K562 (cell line): ENCODE measurements at regions not wholly inside any gene's neighbourhood (a gene's known extent, or its start where the extent isn't known, plus 50 kb on each side); places are given as distances from the start of the nearest gene placed in this dataset.

Source experiments
- ATAC-seq: fragments of 200-7000 bp; cut with Tn5 transposase; 3 replicates; pipeline ENCODE4 v1.9.1; 2020; ENCODE audit warnings: moderate library complexity
- BruUV-seq: library from RNA; stranded (reverse); fragments of 400-500 nt; replicated peaks from 2 replicates; lab custom pipeline; 2021; lab: Mats Ljungman, UMichigan
- CTCF ChIA-PET: fragments of 300-600 bp; formaldehyde crosslinking; extraction: SDS; loops from one replicate; lab custom pipeline; 2021; ENCODE audit warnings: low intra/inter-chr PET ratio; lab: Yijun Ruan, JAX
- POLR2A ChIA-PET: fragments of 300-600, 350-650 bp; sonication (Branson Sonifier 250); formaldehyde crosslinking; extraction: SDS; loops from one replicate; lab custom pipeline; 2021; ENCODE audit warnings: antibody characterized with exemption, inconsistent platforms; lab: Yijun Ruan, JAX
- DNase-seq, 4 experiments: peaks; one replicate each; pipeline versions ENCODE4 v3.0.0 to v3.0.0-alpha.2; 2011 to 2018; ENCODE audit warnings: low spot score in 3 of 4, mixed read lengths in 3 of 4; ENCODE audit errors: extremely low read depth in 1 of 4
- FAIRE-seq: peaks from 2 replicates; lab custom pipeline; 2011; peaks lifted over from hg19 to GRCh38; lab: Jason Lieb, UNC
- H2AFZ ChIP-seq: 2 replicates; pipeline ENCODE4 v1.6.0; 2011; ENCODE audit warnings: low read depth, low read length, control low read depth, inconsistent platforms
- H3K27ac ChIP-seq: fragments of 200-600 bp; 3 replicates; pipeline ENCODE4 v1.8.0; 2011; ENCODE audit warnings: low read depth, mild to moderate bottlenecking, control low read depth, inconsistent platforms, low read length, moderate library complexity, mixed read lengths; ENCODE audit errors: extremely low read depth
- H3K27me3 ChIP-seq, 2 experiments: fragments of 300-600 bp in 1 of 2; 2 replicates in 1 of 2; 3 replicates in 1 of 2; pipeline versions ENCODE4 v1.6.0 to v1.8.0; 2011; ENCODE audit warnings: inconsistent platforms in 2 of 2, low read length in 2 of 2, mild to moderate bottlenecking in 1 of 2, mixed read lengths in 1 of 2, moderate library complexity in 1 of 2; ENCODE audit not compliant: control insufficient read depth in 2 of 2, insufficient read depth in 2 of 2
- H3K36me3 ChIP-seq: fragments of 300-600 bp; 3 replicates; pipeline ENCODE4 v1.8.0; 2011; ENCODE audit warnings: mild to moderate bottlenecking, low read length, inconsistent platforms; ENCODE audit not compliant: control insufficient read depth, insufficient read depth
- H3K4me1 ChIP-seq, 2 experiments: fragments of 200-600 bp in 1 of 2; replicated peaks in 1 of 2; 2 replicates in 1 of 2; 3 replicates in 1 of 2; pipeline versions ENCODE4 v1.5.1 to v1.8.0; 2011; ENCODE audit warnings: inconsistent platforms in 2 of 2, low read length in 2 of 2, mild to moderate bottlenecking in 1 of 2, mixed read lengths in 1 of 2, moderate library complexity in 1 of 2; ENCODE audit not compliant: control insufficient read depth in 2 of 2, insufficient read depth in 2 of 2
- H3K4me2 ChIP-seq: 2 replicates; pipeline ENCODE4 v1.6.1; 2011; ENCODE audit warnings: low read length, control low read depth, inconsistent platforms, mixed read lengths; ENCODE audit not compliant: insufficient read depth
- H3K4me3 ChIP-seq: fragments of 200-600 bp; sonication (generic), shearing (Covaris generic); 2 replicates; pipeline ENCODE4 v1.5.1; 2016; ENCODE audit warnings: control low read depth, inconsistent platforms
- H3K79me2 ChIP-seq: fragments of 200-600 bp; 3 replicates; pipeline ENCODE4 v1.8.0; 2011; ENCODE audit warnings: low read length, inconsistent platforms; ENCODE audit not compliant: control insufficient read depth, insufficient read depth
- H3K9ac ChIP-seq, 2 experiments: 2 replicates each; pipeline versions ENCODE4 v1.6.0 to v1.6.1; 2011; ENCODE audit warnings: low read depth in 2 of 2, low read length in 2 of 2, control low read depth in 1 of 2, inconsistent platforms in 1 of 2, mild to moderate bottlenecking in 1 of 2, mixed read lengths in 1 of 2; ENCODE audit not compliant: insufficient read depth in 1 of 2
- H3K9me1 ChIP-seq: one replicate; pipeline ENCODE4 v1.6.0; 2011; ENCODE audit warnings: inconsistent platforms, mild to moderate bottlenecking, low read length, moderate library complexity; ENCODE audit not compliant: control insufficient read depth, insufficient read depth
- H3K9me3 ChIP-seq: replicated peaks from 2 replicates; pipeline ENCODE4 v1.5.1; 2011; ENCODE audit warnings: low read depth, low read length, inconsistent platforms; ENCODE audit not compliant: control insufficient read depth, insufficient read depth
- H4K20me1 ChIP-seq: replicated peaks from 2 replicates; pipeline ENCODE4 v1.6.1; 2011; ENCODE audit warnings: low read length, inconsistent platforms, mixed read lengths; ENCODE audit not compliant: control insufficient read depth, insufficient read depth
- ARID3B ChIP-seq: fragments of 250-450 bp; sonication (Bioruptor Pico); IDR thresholded peaks from 2 replicates; pipeline ENCODE4 v1.4.0; 2020; ENCODE audit warnings: borderline replicate concordance
- KLF10 ChIP-seq: fragments of 250-450 bp; sonication (Bioruptor Pico); IDR thresholded peaks from 2 replicates; pipeline ENCODE4 v1.6.1; 2021; ENCODE audit warnings: matching md5 sums
- MEF2D ChIP-seq: conservative IDR thresholded peaks from 2 replicates; pipeline ENCODE4 v1.6.1; 2016; ENCODE audit warnings: low read depth, missing genetic modification characterization, missing compliant biosample characterization
- NCOA4 ChIP-seq: fragments of 450-650 bp; IDR thresholded peaks from 2 replicates; pipeline ENCODE4 v1.6.1; 2018; ENCODE audit warnings: mild to moderate bottlenecking; ENCODE audit not compliant: partially characterized antibody
- NR2C1 ChIP-seq, 2 experiments: fragments of 450-650 bp; IDR thresholded peaks; 2 replicates each; pipeline ENCODE4 v1.6.1; 2017; ENCODE audit warnings: mild to moderate bottlenecking in 2 of 2, antibody characterized with exemption in 1 of 2, inconsistent platforms in 1 of 2, missing compliant biosample characterization in 1 of 2, missing genetic modification characterization in 1 of 2
- RBM17 ChIP-seq: fragments of 200-400 bp; formaldehyde crosslinking; IDR thresholded peaks from 2 replicates; pipeline ENCODE4 v1.6.1; 2017; ENCODE audit warnings: low read depth, mild to moderate bottlenecking, low read length, borderline replicate concordance
- RERE ChIP-seq: sonication (generic); formaldehyde crosslinking; IDR thresholded peaks from 2 replicates; pipeline ENCODE4 v1.8.0; 2023; ENCODE audit warnings: missing genetic modification reagents, mild to moderate bottlenecking, borderline replicate concordance
- SPI1 ChIP-seq: IDR thresholded peaks from 2 replicates; pipeline ENCODE4 v1.6.1; 2011; ENCODE audit warnings: low read depth, low read length, control low read depth, borderline replicate concordance
- ZFX ChIP-seq: sonication (generic); formaldehyde crosslinking; IDR thresholded peaks from 2 replicates; pipeline ENCODE4 v1.8.0; 2022; ENCODE audit warnings: mild to moderate bottlenecking, missing genetic modification reagents, moderate library complexity
- ZNF79 ChIP-seq: fragments of 250-450 bp; sonication (Bioruptor Pico); IDR thresholded peaks from 2 replicates; pipeline ENCODE4 v1.4.0; 2020; ENCODE audit warnings: low read depth, mild to moderate bottlenecking, moderate library complexity
- WGBS: fragments of 100-300 bp; shearing (Covaris generic); methylation state at CpG from one replicate; pipeline ENCODE4 v1.1.6; 2016; ENCODE audit warnings: low coverage, mixed read lengths; ENCODE audit not compliant: insufficient coverage; ENCODE audit errors: missing lambda C conversion rate; 5-methylcytosine and 5-hydroxymethylcytosine counted together
- in situ Hi-C: fragments of 300-500 bp; cut with MboI; formaldehyde crosslinking; loops from 4 replicates; pipeline ENCODE4 v1.15.0; 2018; ENCODE audit warnings: inconsistent platforms, mixed read lengths
- intact Hi-C: fragments of 100-400 bp; cut with micrococcal nuclease; formaldehyde crosslinking; loops from 2 replicates; pipeline ENCODE4 v1.14.2; 2022

DNA sequence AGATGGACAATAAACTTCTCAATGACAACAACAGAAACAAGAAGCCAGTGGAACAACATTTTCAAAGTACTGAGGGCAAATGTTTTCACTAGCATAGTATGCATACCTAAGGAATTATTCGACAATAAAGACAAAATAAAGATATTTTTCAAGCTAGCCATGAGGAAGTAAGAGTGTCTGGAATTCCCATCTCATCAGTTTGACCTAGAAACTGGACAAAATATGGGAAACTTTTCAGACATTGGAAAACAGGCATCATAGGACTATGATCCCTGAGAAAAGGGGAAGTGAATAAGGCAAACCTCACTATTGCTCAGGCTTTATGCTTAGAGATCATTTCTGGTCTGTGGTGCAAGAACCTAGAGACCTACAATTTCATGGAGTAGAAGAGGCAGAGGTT is 86.3 kb downstream of the OAT start:
- no peak for FAIRE-seq
- intact Hi-C loops, result no loop called here
- Histone ChIP-seq H3K27me3 (no peaks in the 10 kb centered on the region), H3K79me2 (no peaks in the 10 kb centered on the region), H4K20me1 (no peaks in the 10 kb centered on the region), H3K4me1 (no peaks in the 10 kb centered on the region), H3K36me3 (no peaks in the 10 kb centered on the region), H3K27ac (no peak overlapping the region), H3K9me1 (no peaks in the 10 kb centered on the region), H3K9me3 (no peaks in the 10 kb centered on the region), H3K4me3 (no peak overlapping the region), H3K4me2 (no peak overlapping the region), H3K9ac (no peak overlapping the region), H2AFZ (no peak overlapping the region)
- TF ChIP-seq NR2C1 (IDR thresholded peaks at IDR 0.05) (no peak), NR2C1 (tag; IDR thresholded peaks at IDR 0.05) (no peak), SPI1 (peak; percentile 69; the same call in 1 of the 2 replicates)
- whole genome bisulfite sequencing, result 0% methylated on average over 1 of the region's 1 CpG
- ChIA-PET POLR2A (no interaction called here), CTCF (no interaction called here)
- DNase-seq, result no peak
- no TSS peak for BruUV-seq
- ATAC-seq, result no peak
- in situ Hi-C loops, result no loop called here

DNA sequence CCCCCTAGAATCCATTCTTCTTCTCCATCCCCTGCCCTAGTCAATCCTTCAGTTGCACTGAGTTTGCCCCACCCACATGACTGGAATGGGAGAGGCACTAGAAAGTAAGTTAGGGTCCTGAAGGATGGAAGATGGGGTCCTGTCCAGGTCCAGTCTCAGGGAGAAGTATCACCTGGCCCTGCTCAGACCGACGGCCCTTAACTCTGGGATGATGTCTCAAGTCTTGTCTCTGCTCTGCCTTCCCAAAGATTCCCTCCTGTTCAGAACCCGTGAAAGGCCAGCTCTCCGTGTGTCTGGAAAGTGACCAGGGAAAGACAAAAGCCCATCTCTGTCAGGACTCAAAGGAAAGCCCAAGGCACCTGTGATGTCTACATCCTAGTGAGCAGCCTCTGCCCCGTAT is 88.8 kb downstream of the OAT start:
- H2AFZ ChIP-seq, result no peak overlapping the region
- no peak overlapping the region for H3K4me2 ChIP-seq
- no peak overlapping the region for H3K4me3 ChIP-seq
- ATAC-seq (no peak), FAIRE-seq (no peak), DNase-seq (no peak)
- H3K9me1 ChIP-seq, result no peaks in the 10 kb centered on the region
- WGBS, result 0% methylated on average over 3 of the region's 5 CpGs
- no peaks in the 10 kb centered on the region for H4K20me1 ChIP-seq
- no peaks in the 10 kb centered on the region for H3K36me3 ChIP-seq
- ChIA-PET CTCF (no interaction called here), POLR2A (no interaction called here)
- BruUV-seq, result no TSS peak
- no peaks in the 10 kb centered on the region for H3K79me2 ChIP-seq
- no peaks in the 10 kb centered on the region for H3K4me1 ChIP-seq
- no peaks in the 10 kb centered on the region for H3K27me3 ChIP-seq
- H3K9me3 ChIP-seq, result no peaks in the 10 kb centered on the region
- no peak overlapping the region for H3K27ac ChIP-seq
- in situ Hi-C loops, result no loop called here
- no peak overlapping the region for H3K9ac ChIP-seq
- intact Hi-C loops, result no loop called here
- TF ChIP-seq ARID3B (no peak), RERE (CRISPR knock-in tag) (no peak), KLF10 (CRISPR knock-in tag) (no peak), ZFX (CRISPR knock-in tag) (no peak), RBM17 (no peak), NCOA4 (no peak), ZNF79 (CRISPR knock-in tag) (no peak), MEF2D (tag) (no peak)
